ENCODE measurements at regions not wholly inside any gene's neighbourhood (a gene's known extent, or its start where the extent isn't known, plus 50 kb on each side); places are given as distances from the start of the nearest gene placed in this dataset.

GRCh38 chr4:129883996-129884395 lies 788.0 kb downstream of the C4orf33 start:
- DNase-seq (ENCODE audit: low read depth in 2 of 2): no peak

GRCh38 chr4:129897111-129897510 lies 801.2 kb downstream of the C4orf33 start:
- no peak for DNase-seq (ENCODE audit: low read depth in 2 of 2)

- no peak for DNase-seq (ENCODE audit: low read depth in 2 of 2)
Measured at GRCh38 chr4:129899849-129900248, 803.9 kb downstream of the C4orf33 start.

GRCh38 chr4:129900430-129900953 lies 804.5 kb downstream of the C4orf33 start:
- no peak for DNase-seq (ENCODE audit: low read depth in 2 of 2)

GRCh38 chr4:129901205-129901604 lies 805.3 kb downstream of the C4orf33 start:
- no peak for DNase-seq (ENCODE audit: low read depth in 2 of 2)

GRCh38 chr4:129903861-129904260 lies 807.9 kb downstream of the C4orf33 start:
- DNase-seq (ENCODE audit: low read depth in 2 of 2): no peak

GRCh38 chr4:129905256-129905655 lies 809.3 kb downstream of the C4orf33 start:
- DNase-seq (ENCODE audit: low read depth in 2 of 2): no peak

GRCh38 chr4:129908117-129908516 lies 812.2 kb downstream of the C4orf33 start:
- no peak for DNase-seq (ENCODE audit: low read depth in 2 of 2)

- DNase-seq (ENCODE audit: low read depth in 2 of 2): no peak
Measured at GRCh38 chr4:129916991-129917390, 821.0 kb downstream of the C4orf33 start.

GRCh38 chr4:129917651-129918050 lies 821.7 kb downstream of the C4orf33 start:
- no peak for DNase-seq (ENCODE audit: low read depth in 2 of 2)

- no peak for DNase-seq (ENCODE audit: low read depth in 2 of 2)
Measured at GRCh38 chr4:129926936-129927335, 831.0 kb downstream of the C4orf33 start.

GRCh38 chr4:129929052-129929451 lies 833.1 kb downstream of the C4orf33 start:
- DNase-seq (ENCODE audit: low read depth in 2 of 2): no peak

- DNase-seq (ENCODE audit: low read depth in 2 of 2): no peak
Measured at GRCh38 chr4:129929984-129930383, 834.0 kb downstream of the C4orf33 start.

- no peak for DNase-seq (ENCODE audit: low read depth in 2 of 2)
Measured at GRCh38 chr4:129950217-129950616, 854.3 kb downstream of the C4orf33 start.

GRCh38 chr4:129966175-129966574 lies 870.2 kb downstream of the C4orf33 start:
- no peak for DNase-seq (ENCODE audit: low read depth in 2 of 2)

GRCh38 chr4:129968366-129968765 lies 872.4 kb downstream of the C4orf33 start:
- DNase-seq (ENCODE audit: low read depth in 2 of 2): no peak

GRCh38 chr4:129968778-129969177 lies 872.8 kb downstream of the C4orf33 start:
- DNase-seq (ENCODE audit: low read depth in 2 of 2): no peak

- no peak for DNase-seq (ENCODE audit: low read depth in 2 of 2)
Measured at GRCh38 chr4:129970801-129971200, 874.8 kb downstream of the C4orf33 start.

GRCh38 chr4:129971419-129971818 lies 875.5 kb downstream of the C4orf33 start:
- no peak for DNase-seq (ENCODE audit: low read depth in 2 of 2)

GRCh38 chr4:129972257-129972656 lies 876.3 kb downstream of the C4orf33 start:
- no peak for DNase-seq (ENCODE audit: low read depth in 2 of 2)

- no peak for DNase-seq (ENCODE audit: low read depth in 2 of 2)
Measured at GRCh38 chr4:129974730-129975129, 878.8 kb downstream of the C4orf33 start.

GRCh38 chr4:129978315-129978714 lies 882.4 kb downstream of the C4orf33 start:
- no peak for DNase-seq (ENCODE audit: low read depth in 2 of 2)

- DNase-seq (ENCODE audit: low read depth in 2 of 2): no peak
Measured at GRCh38 chr4:129988957-129989356, 893.0 kb downstream of the C4orf33 start.

- DNase-seq (ENCODE audit: low read depth in 2 of 2): no peak
Measured at GRCh38 chr4:129994715-129995114, 898.8 kb downstream of the C4orf33 start.

All from stimulated activated CD8-positive, alpha-beta memory T cell treated with anti-CD3 and anti-CD28 coated beads, Interleukin-15, amount 100 ng/mL, for 48 hours (primary cell).